RWPE2 (cell line): ENCODE measurements at regions not wholly inside any gene's neighbourhood (a gene's known extent, or its start where the extent isn't known, plus 50 kb on each side); places are given as distances from the start of the nearest gene placed in this dataset.
A peak's percentile ranks its signal among the peaks of the same experiment; 100 is the strongest.

Source experiments
- ATAC-seq: fragments of 200-7000 bp; cut with Tn5 transposase; 3 replicates; pipeline ENCODE4 v1.9.1; 2021; ENCODE audit warnings: low read depth
- DNase-seq: peaks from one replicate; pipeline ENCODE4 v3.0.0-alpha.2; 2020; ENCODE audit warnings: low spot score
- H3K27ac ChIP-seq: fragments of 450-650 bp; 2 replicates; pipeline ENCODE4 v1.5.1; 2017; ENCODE audit warnings: mild to moderate bottlenecking; ENCODE audit not compliant: poor library complexity, severe bottlenecking
- H3K27me3 ChIP-seq: fragments of 250-450 bp; sonication (Bioruptor Pico); 2 replicates; pipeline ENCODE4 v1.5.1; 2021; ENCODE audit warnings: mild to moderate bottlenecking, moderate library complexity; ENCODE audit not compliant: insufficient read depth, poor library complexity, severe bottlenecking
- H3K36me3 ChIP-seq: fragments of 250-450 bp; sonication (Bioruptor Pico); 2 replicates; pipeline ENCODE4 v1.5.1; 2020; ENCODE audit warnings: low read depth, mild to moderate bottlenecking, moderate library complexity
- H3K4me1 ChIP-seq: fragments of 250-450 bp; sonication (Bioruptor Pico); 2 replicates; pipeline ENCODE4 v1.5.1; 2021; ENCODE audit warnings: mild to moderate bottlenecking, moderate library complexity; ENCODE audit not compliant: insufficient read depth, poor library complexity, severe bottlenecking
- H3K4me3 ChIP-seq: fragments of 250-450 bp; sonication (Bioruptor Pico); 2 replicates; pipeline ENCODE4 v1.5.1; 2021; ENCODE audit warnings: mild to moderate bottlenecking, moderate library complexity; ENCODE audit not compliant: severe bottlenecking
- H3K9me3 ChIP-seq: fragments of 250-450 bp; sonication (Bioruptor Pico); 2 replicates; pipeline ENCODE4 v1.5.1; 2021; ENCODE audit warnings: mild to moderate bottlenecking, moderate library complexity; ENCODE audit not compliant: severe bottlenecking
- TF ChIP-seq, protein P1 (sequence below): fragments of 450-650 bp; IDR thresholded peaks from one replicate; pipeline ENCODE4 v1.5.1; 2017; ENCODE audit warnings: mild to moderate bottlenecking, moderate library complexity; ENCODE audit not compliant: poor library complexity, severe bottlenecking

DNA sequence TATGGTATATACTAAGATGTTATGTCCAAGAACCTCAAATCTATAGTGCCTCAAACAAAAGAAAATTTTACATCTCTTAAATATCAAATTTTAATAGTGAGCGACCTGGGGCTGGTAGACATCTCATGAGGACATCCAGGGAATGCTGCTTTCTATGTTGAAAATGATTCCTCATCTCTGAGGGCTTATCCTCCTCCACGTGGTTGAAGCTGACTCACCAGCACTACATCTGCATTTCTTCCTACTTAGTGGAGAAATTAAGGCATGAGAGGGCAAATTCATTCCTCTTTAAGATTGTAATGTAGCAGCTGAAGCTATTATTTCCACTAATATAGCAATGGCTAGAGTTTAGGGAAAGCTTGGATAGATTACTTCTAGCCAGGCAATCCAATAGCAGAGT, 529.5 kb downstream of the COL11A1 start:
- Histone ChIP-seq H3K36me3 (no peaks in the 10 kb centered on the region), H3K27ac (no peak overlapping the region), H3K27me3 (no peaks in the 10 kb centered on the region), H3K4me1 (no peaks in the 10 kb centered on the region), H3K9me3 (no peaks in the 10 kb centered on the region), H3K4me3 (no peak overlapping the region)
- DNase-seq (no peak), ATAC-seq (no peak)
- TF ChIP-seq, protein P1, sequence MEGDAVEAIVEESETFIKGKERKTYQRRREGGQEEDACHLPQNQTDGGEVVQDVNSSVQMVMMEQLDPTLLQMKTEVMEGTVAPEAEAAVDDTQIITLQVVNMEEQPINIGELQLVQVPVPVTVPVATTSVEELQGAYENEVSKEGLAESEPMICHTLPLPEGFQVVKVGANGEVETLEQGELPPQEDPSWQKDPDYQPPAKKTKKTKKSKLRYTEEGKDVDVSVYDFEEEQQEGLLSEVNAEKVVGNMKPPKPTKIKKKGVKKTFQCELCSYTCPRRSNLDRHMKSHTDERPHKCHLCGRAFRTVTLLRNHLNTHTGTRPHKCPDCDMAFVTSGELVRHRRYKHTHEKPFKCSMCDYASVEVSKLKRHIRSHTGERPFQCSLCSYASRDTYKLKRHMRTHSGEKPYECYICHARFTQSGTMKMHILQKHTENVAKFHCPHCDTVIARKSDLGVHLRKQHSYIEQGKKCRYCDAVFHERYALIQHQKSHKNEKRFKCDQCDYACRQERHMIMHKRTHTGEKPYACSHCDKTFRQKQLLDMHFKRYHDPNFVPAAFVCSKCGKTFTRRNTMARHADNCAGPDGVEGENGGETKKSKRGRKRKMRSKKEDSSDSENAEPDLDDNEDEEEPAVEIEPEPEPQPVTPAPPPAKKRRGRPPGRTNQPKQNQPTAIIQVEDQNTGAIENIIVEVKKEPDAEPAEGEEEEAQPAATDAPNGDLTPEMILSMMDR = no peak

DNA sequence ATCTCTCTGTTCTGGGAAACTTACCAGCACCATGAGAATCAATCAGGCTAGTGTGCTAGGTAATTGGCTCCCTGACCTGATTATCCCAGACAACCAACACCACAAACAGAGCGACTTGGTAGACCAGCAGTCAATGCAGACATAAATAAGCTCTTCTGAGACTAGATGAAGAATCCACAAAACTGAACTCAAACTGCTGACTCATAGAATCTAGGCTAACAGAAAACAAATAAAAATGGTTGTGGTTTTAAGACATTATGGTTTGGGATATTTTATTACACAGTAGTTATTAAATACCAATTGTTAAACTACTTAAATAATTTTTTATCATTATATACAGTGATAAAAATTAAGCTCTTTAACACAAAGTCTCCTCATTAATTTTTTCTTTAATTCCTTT, 535.7 kb downstream of the COL11A1 start:
- TF ChIP-seq, protein P1 = no peak
- Histone ChIP-seq H3K27me3 (peaks cover 3% of the 10 kb centered on the region), H3K4me1 (no peaks in the 10 kb centered on the region), H3K36me3 (no peaks in the 10 kb centered on the region), H3K27ac (no peak overlapping the region), H3K4me3 (no peak overlapping the region), H3K9me3 (no peaks in the 10 kb centered on the region)
- ATAC-seq (no peak), DNase-seq (no peak)

DNA sequence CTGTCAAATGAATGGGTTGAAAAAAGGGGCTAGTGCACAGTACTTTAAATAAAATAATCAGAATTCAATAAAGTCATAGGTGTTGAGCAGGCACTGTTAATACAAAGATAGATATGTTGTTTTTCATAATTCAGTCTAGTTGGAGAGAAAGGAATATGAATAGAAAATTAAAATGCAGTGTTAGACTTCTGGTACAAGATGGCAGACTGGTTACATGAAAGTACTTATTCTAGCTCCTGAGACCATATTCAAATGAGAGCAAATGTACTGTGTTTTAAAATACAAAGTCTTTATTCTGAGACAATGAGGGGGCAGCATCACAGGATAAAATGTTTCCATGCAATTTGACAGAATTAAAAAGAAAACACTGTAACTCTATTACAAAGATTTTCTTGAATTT, 542.1 kb downstream of the COL11A1 start:
- H3K36me3 ChIP-seq = no peaks in the 10 kb centered on the region
- DNase-seq = no peak
- peaks cover 6% of the 10 kb centered on the region for H3K27me3 ChIP-seq
- H3K9me3 ChIP-seq = no peaks in the 10 kb centered on the region
- TF ChIP-seq, protein P1 = no peak
- H3K4me3 ChIP-seq = no peak overlapping the region
- no peaks in the 10 kb centered on the region for H3K4me1 ChIP-seq
- no peak for ATAC-seq
- H3K27ac ChIP-seq = no peak overlapping the region

DNA sequence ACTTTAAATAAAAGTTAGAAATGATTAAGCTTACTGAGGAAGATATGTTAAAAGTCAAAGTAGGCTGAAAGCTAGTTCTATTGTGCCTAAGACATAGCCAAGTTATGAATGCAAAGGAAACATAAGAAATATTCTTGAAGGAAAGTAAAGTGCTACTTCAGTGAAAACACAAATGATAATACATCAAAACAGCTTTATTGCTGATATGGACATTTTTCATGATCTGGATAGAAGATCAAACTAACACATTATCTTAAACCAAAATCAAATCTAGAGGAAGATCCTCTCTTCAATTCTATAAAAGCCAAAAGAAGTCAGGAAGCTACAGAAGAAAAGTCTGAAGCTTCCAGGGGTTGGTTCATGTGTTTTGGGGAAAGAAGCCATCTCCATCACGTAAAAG, 545.9 kb downstream of the COL11A1 start:
- H3K27ac ChIP-seq = no peak overlapping the region
- no peaks in the 10 kb centered on the region for H3K4me1 ChIP-seq
- no peaks in the 10 kb centered on the region for H3K9me3 ChIP-seq
- H3K27me3 ChIP-seq = peaks cover 6% of the 10 kb centered on the region
- H3K4me3 ChIP-seq = no peak overlapping the region
- DNase-seq (no peak), ATAC-seq (no peak)
- no peaks in the 10 kb centered on the region for H3K36me3 ChIP-seq
- TF ChIP-seq, protein P1 = no peak

DNA sequence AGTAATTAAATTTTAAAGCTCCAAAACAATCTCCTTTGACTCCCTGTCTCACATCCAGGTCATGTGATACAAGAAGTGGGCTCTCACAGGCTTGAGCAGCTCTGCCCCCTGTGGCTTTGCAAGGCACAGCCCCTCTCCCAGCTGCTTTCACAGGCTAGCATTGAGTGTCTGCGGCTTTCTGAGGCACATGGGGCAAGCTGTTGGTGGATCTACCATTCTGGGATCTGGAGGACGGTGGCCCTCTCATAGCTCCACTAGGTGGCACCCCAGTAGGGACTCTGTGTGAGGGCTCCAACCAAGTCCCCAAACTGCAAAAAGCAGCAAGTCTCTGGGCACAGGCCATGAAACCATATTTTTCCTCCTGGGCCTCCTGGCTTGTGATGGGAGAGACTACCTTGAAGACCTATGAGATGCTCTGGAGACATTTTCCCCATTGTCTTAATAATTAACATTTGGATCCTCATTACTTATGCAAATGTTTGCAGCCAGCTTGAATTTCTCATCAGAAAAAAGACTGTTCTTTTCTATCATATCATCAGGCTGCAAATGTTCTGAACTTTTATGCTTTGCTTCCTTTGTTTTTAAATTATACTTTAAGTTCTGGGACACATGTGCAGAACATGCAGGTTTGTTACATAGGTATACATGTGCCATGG, 554.1 kb upstream of the OLFM3 start:
- no peak overlapping the region for H3K27ac ChIP-seq
- H3K36me3 ChIP-seq = no peaks in the 10 kb centered on the region
- no peaks in the 10 kb centered on the region for H3K27me3 ChIP-seq
- H3K4me1 ChIP-seq = no peaks in the 10 kb centered on the region
- TF ChIP-seq, protein P1 = peak; percentile 54
- H3K9me3 ChIP-seq = no peaks in the 10 kb centered on the region
- no peak overlapping the region for H3K4me3 ChIP-seq
- peak; percentile 25 for DNase-seq
- ATAC-seq = peak; percentile 55
